ENCODE measurements at regions not wholly inside any gene's neighbourhood (a gene's known extent, or its start where the extent isn't known, plus 50 kb on each side); places are given as distances from the start of the nearest gene placed in this dataset.

- H3K27me3 ChIP-seq (replicated peaks) = no peaks in the 10 kb centered on the region
- in situ Hi-C loops (cut with HindIII; ENCODE audit: low pct_ligation_motif_present, low sequenced_read_pairs) = no loop called here
- no peak overlapping the region for H3K4me3 ChIP-seq (ENCODE audit: low read depth, low read length)
- H3K36me3 ChIP-seq (replicated peaks) = no peaks in the 10 kb centered on the region
- TF ChIP-seq CTCF (IDR thresholded peaks at IDR 0.05; ENCODE audit: low read depth, low read length, missing control alignments) = no peak
- no peak for DNase-seq
- no peak overlapping the region for H3K27ac ChIP-seq
Measured at GRCh38 chr4:13142726-13143125, 341.4 kb downstream of the RAB28 start.

- Histone ChIP-seq H3K4me3 (ENCODE audit: low read depth, low read length) (no peak overlapping the region), H3K27ac (no peak overlapping the region), H3K36me3 (replicated peaks) (no peaks in the 10 kb centered on the region), H3K27me3 (replicated peaks) (no peaks in the 10 kb centered on the region)
- DNase-seq = no peak
- TF ChIP-seq CTCF (IDR thresholded peaks at IDR 0.05; ENCODE audit: low read depth, low read length, missing control alignments) = no peak
- in situ Hi-C loops (cut with HindIII; ENCODE audit: low pct_ligation_motif_present, low sequenced_read_pairs) = no loop called here
Measured at GRCh38 chr4:13142191-13142590, 341.9 kb downstream of the RAB28 start.

- Histone ChIP-seq H3K27me3 (replicated peaks) (no peaks in the 10 kb centered on the region), H3K36me3 (replicated peaks) (no peaks in the 10 kb centered on the region), H3K27ac (no peak overlapping the region), H3K4me3 (ENCODE audit: low read depth, low read length) (no peak overlapping the region)
- DNase-seq = no peak
- TF ChIP-seq CTCF (IDR thresholded peaks at IDR 0.05; ENCODE audit: low read depth, low read length, missing control alignments) = no peak
- in situ Hi-C loops (cut with HindIII; ENCODE audit: low pct_ligation_motif_present, low sequenced_read_pairs) = no loop called here
Measured at GRCh38 chr4:13137390-13137789, 346.8 kb downstream of the RAB28 start.

- Histone ChIP-seq H3K27me3 (replicated peaks) (no peaks in the 10 kb centered on the region), H3K27ac (no peak overlapping the region), H3K36me3 (replicated peaks) (no peaks in the 10 kb centered on the region), H3K4me3 (ENCODE audit: low read depth, low read length) (no peak overlapping the region)
- TF ChIP-seq CTCF (IDR thresholded peaks at IDR 0.05; ENCODE audit: low read depth, low read length, missing control alignments) = no peak
- in situ Hi-C loops (cut with HindIII; ENCODE audit: low pct_ligation_motif_present, low sequenced_read_pairs) = no loop called here
- DNase-seq = no peak
Measured at GRCh38 chr4:13133700-13134099, 350.4 kb downstream of the RAB28 start.

- no peaks in the 10 kb centered on the region for H3K36me3 ChIP-seq (replicated peaks)
- TF ChIP-seq CTCF (IDR thresholded peaks at IDR 0.05; ENCODE audit: low read depth, low read length, missing control alignments) = no peak
- no peaks in the 10 kb centered on the region for H3K27me3 ChIP-seq (replicated peaks)
- H3K27ac ChIP-seq = no peak overlapping the region
- no peak for DNase-seq
- no peak overlapping the region for H3K4me3 ChIP-seq (ENCODE audit: low read depth, low read length)
- in situ Hi-C loops (cut with HindIII; ENCODE audit: low pct_ligation_motif_present, low sequenced_read_pairs) = no loop called here
Measured at GRCh38 chr4:13130848-13131247, 353.3 kb downstream of the RAB28 start.

- no peak for DNase-seq
- no peak for TF ChIP-seq CTCF (IDR thresholded peaks at IDR 0.05; ENCODE audit: low read depth, low read length, missing control alignments)
- Histone ChIP-seq H3K27ac (no peak overlapping the region), H3K4me3 (ENCODE audit: low read depth, low read length) (no peak overlapping the region), H3K27me3 (replicated peaks) (no peaks in the 10 kb centered on the region), H3K36me3 (replicated peaks) (no peaks in the 10 kb centered on the region)
- in situ Hi-C loops (cut with HindIII; ENCODE audit: low pct_ligation_motif_present, low sequenced_read_pairs) = no loop called here
Measured at GRCh38 chr4:13129095-13129494, 355.0 kb downstream of the RAB28 start.
